Femur (tissue), 1 donor: ENCODE measurements at regions not wholly inside any gene's neighbourhood (a gene's known extent, or its start where the extent isn't known, plus 50 kb on each side); places are given as distances from the start of the nearest gene placed in this dataset.
"Not testable (repeated sequence)": the region's sequence is repeated elsewhere in the genome, so short reads cannot be mapped to it uniquely, and the experiment has no call there.

Experiments used
- DNase-seq: peaks from one replicate; pipeline ENCODE4 v3.0.0-alpha.2; 2017

- no peak for DNase-seq
Observed at GRCh38 chr5:117761186-117761585, 1186.6 kb upstream of the SEMA6A start.

- DNase-seq = no peak
Observed at GRCh38 chr5:117759849-117760499, 1185.4 kb upstream of the SEMA6A start.

- DNase-seq = no peak
Observed at GRCh38 chr5:117752403-117752802, 1177.8 kb upstream of the SEMA6A start.

GRCh38 chr5:117748336-117748735 lies 1173.7 kb upstream of the SEMA6A start:
- DNase-seq = no peak

GRCh38 chr5:117743337-117743736 lies 1168.7 kb upstream of the SEMA6A start:
- DNase-seq = no peak

GRCh38 chr5:117741655-117742206 lies 1167.1 kb upstream of the SEMA6A start:
- DNase-seq = no peak

- no peak for DNase-seq
Observed at GRCh38 chr5:117740268-117740667, 1165.6 kb upstream of the SEMA6A start.

- DNase-seq = no peak
Observed at GRCh38 chr5:117738571-117738970, 1163.9 kb upstream of the SEMA6A start.

GRCh38 chr5:117736698-117737097 lies 1162.1 kb upstream of the SEMA6A start:
- DNase-seq = no peak

GRCh38 chr5:117734056-117734455 lies 1159.4 kb upstream of the SEMA6A start:
- no peak for DNase-seq

GRCh38 chr5:117733051-117733450 lies 1158.4 kb upstream of the SEMA6A start:
- no peak for DNase-seq

GRCh38 chr5:117732264-117732663 lies 1157.6 kb upstream of the SEMA6A start:
- DNase-seq = no peak

- no peak for DNase-seq
Observed at GRCh38 chr5:117731446-117731845, 1156.8 kb upstream of the SEMA6A start.

GRCh38 chr5:117720784-117721183 lies 1146.2 kb upstream of the SEMA6A start:
- not testable (repeated sequence) for DNase-seq

- DNase-seq = no peak
Observed at GRCh38 chr5:117719413-117719812, 1144.8 kb upstream of the SEMA6A start.

GRCh38 chr5:117713585-117714198 lies 1139.1 kb upstream of the SEMA6A start:
- DNase-seq = no peak

- DNase-seq = no peak
Observed at GRCh38 chr5:117701062-117701461, 1126.4 kb upstream of the SEMA6A start.

GRCh38 chr5:117692606-117693005 lies 1118.0 kb upstream of the SEMA6A start:
- DNase-seq = no peak

- DNase-seq = no peak
Observed at GRCh38 chr5:117691081-117691870, 1116.7 kb upstream of the SEMA6A start.

- no peak for DNase-seq
Observed at GRCh38 chr5:117690612-117691011, 1116.0 kb upstream of the SEMA6A start.

GRCh38 chr5:117686926-117687325 lies 1112.3 kb upstream of the SEMA6A start:
- no peak for DNase-seq

- DNase-seq = no peak
Observed at GRCh38 chr5:117682416-117682815, 1107.8 kb upstream of the SEMA6A start.

GRCh38 chr5:117681431-117682254 lies 1107.0 kb upstream of the SEMA6A start:
- DNase-seq = no peak
